K562 (cell line): ENCODE measurements at regions not wholly inside any gene's neighbourhood (a gene's known extent, or its start where the extent isn't known, plus 50 kb on each side); places are given as distances from the start of the nearest gene placed in this dataset.

ENCODE experiments used
- ATAC-seq: fragments of 200-7000 bp; cut with Tn5 transposase; 3 replicates; pipeline ENCODE4 v1.9.1; 2020; ENCODE audit warnings: moderate library complexity
- BruUV-seq: library from RNA; stranded (reverse); fragments of 400-500 nt; replicated peaks from 2 replicates; lab custom pipeline; 2021; lab: Mats Ljungman, UMichigan
- CTCF ChIA-PET: fragments of 300-600 bp; formaldehyde crosslinking; extraction: SDS; loops from one replicate; lab custom pipeline; 2021; ENCODE audit warnings: low intra/inter-chr PET ratio; lab: Yijun Ruan, JAX
- POLR2A ChIA-PET: fragments of 300-600, 350-650 bp; sonication (Branson Sonifier 250); formaldehyde crosslinking; extraction: SDS; loops from one replicate; lab custom pipeline; 2021; ENCODE audit warnings: antibody characterized with exemption, inconsistent platforms; lab: Yijun Ruan, JAX
- DNase-seq, 4 experiments: peaks; one replicate each; pipeline versions ENCODE4 v3.0.0 to v3.0.0-alpha.2; 2011 to 2018; ENCODE audit warnings: low spot score in 3 of 4, mixed read lengths in 3 of 4; ENCODE audit errors: extremely low read depth in 1 of 4
- FAIRE-seq: peaks from 2 replicates; lab custom pipeline; 2011; peaks lifted over from hg19 to GRCh38; lab: Jason Lieb, UNC
- H2AFZ ChIP-seq: 2 replicates; pipeline ENCODE4 v1.6.0; 2011; ENCODE audit warnings: low read depth, low read length, control low read depth, inconsistent platforms
- H3K27ac ChIP-seq: fragments of 200-600 bp; 3 replicates; pipeline ENCODE4 v1.8.0; 2011; ENCODE audit warnings: low read depth, mild to moderate bottlenecking, control low read depth, inconsistent platforms, low read length, moderate library complexity, mixed read lengths; ENCODE audit errors: extremely low read depth
- H3K27me3 ChIP-seq, 2 experiments: fragments of 300-600 bp in 1 of 2; 2 replicates in 1 of 2; 3 replicates in 1 of 2; pipeline versions ENCODE4 v1.6.0 to v1.8.0; 2011; ENCODE audit warnings: inconsistent platforms in 2 of 2, low read length in 2 of 2, mild to moderate bottlenecking in 1 of 2, mixed read lengths in 1 of 2, moderate library complexity in 1 of 2; ENCODE audit not compliant: control insufficient read depth in 2 of 2, insufficient read depth in 2 of 2
- H3K36me3 ChIP-seq: fragments of 300-600 bp; 3 replicates; pipeline ENCODE4 v1.8.0; 2011; ENCODE audit warnings: mild to moderate bottlenecking, low read length, inconsistent platforms; ENCODE audit not compliant: control insufficient read depth, insufficient read depth
- H3K4me1 ChIP-seq, 2 experiments: fragments of 200-600 bp in 1 of 2; replicated peaks in 1 of 2; 2 replicates in 1 of 2; 3 replicates in 1 of 2; pipeline versions ENCODE4 v1.5.1 to v1.8.0; 2011; ENCODE audit warnings: inconsistent platforms in 2 of 2, low read length in 2 of 2, mild to moderate bottlenecking in 1 of 2, mixed read lengths in 1 of 2, moderate library complexity in 1 of 2; ENCODE audit not compliant: control insufficient read depth in 2 of 2, insufficient read depth in 2 of 2
- H3K4me2 ChIP-seq: 2 replicates; pipeline ENCODE4 v1.6.1; 2011; ENCODE audit warnings: low read length, control low read depth, inconsistent platforms, mixed read lengths; ENCODE audit not compliant: insufficient read depth
- H3K4me3 ChIP-seq: fragments of 200-600 bp; sonication (generic), shearing (Covaris generic); 2 replicates; pipeline ENCODE4 v1.5.1; 2016; ENCODE audit warnings: control low read depth, inconsistent platforms
- H3K79me2 ChIP-seq: fragments of 200-600 bp; 3 replicates; pipeline ENCODE4 v1.8.0; 2011; ENCODE audit warnings: low read length, inconsistent platforms; ENCODE audit not compliant: control insufficient read depth, insufficient read depth
- H3K9ac ChIP-seq, 2 experiments: 2 replicates each; pipeline versions ENCODE4 v1.6.0 to v1.6.1; 2011; ENCODE audit warnings: low read depth in 2 of 2, low read length in 2 of 2, control low read depth in 1 of 2, inconsistent platforms in 1 of 2, mild to moderate bottlenecking in 1 of 2, mixed read lengths in 1 of 2; ENCODE audit not compliant: insufficient read depth in 1 of 2
- H3K9me1 ChIP-seq: one replicate; pipeline ENCODE4 v1.6.0; 2011; ENCODE audit warnings: inconsistent platforms, mild to moderate bottlenecking, low read length, moderate library complexity; ENCODE audit not compliant: control insufficient read depth, insufficient read depth
- H3K9me3 ChIP-seq: replicated peaks from 2 replicates; pipeline ENCODE4 v1.5.1; 2011; ENCODE audit warnings: low read depth, low read length, inconsistent platforms; ENCODE audit not compliant: control insufficient read depth, insufficient read depth
- H4K20me1 ChIP-seq: replicated peaks from 2 replicates; pipeline ENCODE4 v1.6.1; 2011; ENCODE audit warnings: low read length, inconsistent platforms, mixed read lengths; ENCODE audit not compliant: control insufficient read depth, insufficient read depth
- BCLAF1 ChIP-seq, 2 experiments: fragments of 450-650 bp in 1 of 2; IDR thresholded peaks; 2 replicates each; pipeline ENCODE4 v1.6.1; 2011 to 2017; ENCODE audit warnings: low read depth in 2 of 2, antibody characterized with exemption in 1 of 2, borderline replicate concordance in 1 of 2, low read length in 1 of 2, mild to moderate bottlenecking in 1 of 2, mixed read lengths in 1 of 2; ENCODE audit not compliant: control insufficient read depth in 1 of 2
- ETS2 ChIP-seq: IDR thresholded peaks from 2 replicates; pipeline ENCODE4 v1.6.1; 2016; ENCODE audit warnings: borderline replicate concordance, missing genetic modification characterization, mild to moderate bottlenecking, moderate library complexity, missing compliant biosample characterization; ENCODE audit not compliant: poor library complexity, severe bottlenecking
- HMG20B ChIP-seq: fragments of 250-450 bp; sonication (Bioruptor Pico); IDR thresholded peaks from 2 replicates; pipeline ENCODE4 v1.5.0; 2021; ENCODE audit warnings: mild to moderate bottlenecking
- NFIX ChIP-seq: fragments of 250-450 bp; sonication (Bioruptor Pico); IDR thresholded peaks from 2 replicates; pipeline ENCODE4 v1.4.0; 2020; ENCODE audit warnings: low read depth, mild to moderate bottlenecking, moderate library complexity
- RFX5 ChIP-seq: IDR thresholded peaks from 2 replicates; pipeline ENCODE4 v1.6.1; 2011; ENCODE audit warnings: low read depth, mild to moderate bottlenecking, improper control_type of control experiment, low read length
- RHOXF2B ChIP-seq: fragments of 250-450 bp; sonication (Bioruptor Pico); conservative IDR thresholded peaks from 2 replicates; pipeline ENCODE4 v1.5.1; 2021
- SNRNP70 ChIP-seq: fragments of 200-400 bp; formaldehyde crosslinking; optimal IDR thresholded peaks from 2 replicates; pipeline ENCODE3; 2017; ENCODE audit warnings: low read depth, low read length
- SRSF9 ChIP-seq: fragments of 200-400 bp; formaldehyde crosslinking; IDR thresholded peaks from 2 replicates; pipeline ENCODE4 v1.6.1; 2017; ENCODE audit warnings: low read depth, low read length, borderline replicate concordance
- ZBTB12 ChIP-seq: fragments of 250-450 bp; sonication (Bioruptor Pico); IDR thresholded peaks from 2 replicates; pipeline ENCODE4 v1.4.0; 2020
- ZEB2 ChIP-seq: fragments of 450-650 bp; IDR thresholded peaks from 2 replicates; pipeline ENCODE4 v1.6.1; 2016
- ZNF263 ChIP-seq: sonication (generic); formaldehyde crosslinking; IDR thresholded peaks from 2 replicates; pipeline ENCODE4 v1.8.0; 2022; ENCODE audit warnings: mild to moderate bottlenecking, missing genetic modification reagents, borderline replicate concordance
- ZSCAN32 ChIP-seq: fragments of 450-650 bp; formaldehyde crosslinking; IDR thresholded peaks from 2 replicates; pipeline ENCODE4 v1.4.0; 2020; ENCODE audit warnings: mild to moderate bottlenecking, moderate library complexity
- WGBS: fragments of 100-300 bp; shearing (Covaris generic); methylation state at CpG from one replicate; pipeline ENCODE4 v1.1.6; 2016; ENCODE audit warnings: low coverage, mixed read lengths; ENCODE audit not compliant: insufficient coverage; ENCODE audit errors: missing lambda C conversion rate; 5-methylcytosine and 5-hydroxymethylcytosine counted together
- in situ Hi-C: fragments of 300-500 bp; cut with MboI; formaldehyde crosslinking; loops from 4 replicates; pipeline ENCODE4 v1.15.0; 2018; ENCODE audit warnings: inconsistent platforms, mixed read lengths
- intact Hi-C: fragments of 100-400 bp; cut with micrococcal nuclease; formaldehyde crosslinking; loops from 2 replicates; pipeline ENCODE4 v1.14.2; 2022

- no peak for TF ChIP-seq RHOXF2B
- TF ChIP-seq HMG20B, result no peak
- TF ChIP-seq ETS2, result no peak
- TF ChIP-seq BCLAF1 (IDR thresholded peaks at IDR 0.05; ENCODE audit: borderline replicate concordance in 1 of 2, control insufficient read depth in 1 of 2, low read depth in 2 of 2, low read length in 1 of 2), result no peak
- no peak for TF ChIP-seq ZBTB12 (CRISPR knock-in tag)
- TF ChIP-seq ZSCAN32 (CRISPR knock-in tag), result no peak
- TF ChIP-seq ZNF263 (CRISPR knock-in tag), result no peak
- TF ChIP-seq RFX5, result no peak
- TF ChIP-seq ZEB2, result no peak
- TF ChIP-seq NFIX (CRISPR knock-in tag), result no peak
- no peak for TF ChIP-seq SNRNP70
- no peak for TF ChIP-seq SRSF9
- DNase-seq (no peak), ATAC-seq (no peak), FAIRE-seq (no peak)
- no peak overlapping the region for H3K4me3 ChIP-seq
- no peaks in the 10 kb centered on the region for H3K4me1 ChIP-seq
- H3K9ac ChIP-seq, result no peak overlapping the region
- H4K20me1 ChIP-seq, result no peaks in the 10 kb centered on the region
- no peak overlapping the region for H3K27ac ChIP-seq
- ChIA-PET CTCF (no interaction called here), POLR2A (no interaction called here)
- no TSS peak for BruUV-seq
- H3K79me2 ChIP-seq, result no peaks in the 10 kb centered on the region
- H3K36me3 ChIP-seq, result no peaks in the 10 kb centered on the region
- no peak overlapping the region for H2AFZ ChIP-seq
- H3K9me3 ChIP-seq, result no peaks in the 10 kb centered on the region
- H3K27me3 ChIP-seq, result no peaks in the 10 kb centered on the region
- H3K9me1 ChIP-seq, result no peaks in the 10 kb centered on the region
- no peak overlapping the region for H3K4me2 ChIP-seq
- intact Hi-C loops, result no loop called here
- in situ Hi-C loops, result no loop called here
- WGBS, result 0% methylated on average over 5 of the region's 5 CpGs
These were observed 241.2 kb downstream of the IRS1 start for GRCh38 chr2:226558418-226558817.
